ENCODE measurements at regions not wholly inside any gene's neighbourhood (a gene's known extent, or its start where the extent isn't known, plus 50 kb on each side); places are given as distances from the start of the nearest gene placed in this dataset.

DNA sequence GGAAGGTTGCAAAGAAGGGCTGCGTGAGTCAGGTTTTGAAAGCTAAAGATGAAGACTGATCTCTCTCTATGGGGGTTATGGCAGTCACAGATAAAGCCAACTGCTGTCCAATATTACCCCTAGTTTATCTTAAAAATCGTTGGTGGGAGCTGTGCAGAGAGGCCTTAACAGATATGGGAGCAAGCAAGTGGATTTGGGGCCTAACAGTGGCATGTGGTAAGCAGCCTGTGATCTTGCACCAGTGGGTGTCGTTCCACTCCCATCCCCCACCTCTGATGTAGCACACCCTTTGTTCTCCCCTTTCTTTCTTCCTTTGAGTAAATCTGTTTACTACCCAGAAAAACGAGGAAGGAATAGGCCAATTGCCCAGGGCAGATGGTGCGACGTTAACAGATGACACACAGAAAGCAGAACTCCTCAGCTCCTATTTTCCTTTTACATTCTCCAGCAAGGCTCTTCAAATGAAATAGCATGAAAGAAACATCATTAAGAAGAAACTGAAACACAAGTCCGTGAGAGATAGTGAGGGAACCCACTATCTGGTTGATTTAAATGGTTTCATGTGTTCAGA, 274.1 kb upstream of the CITED2 start:
- Histone ChIP-seq H3K27ac (ENCODE audit: low read length) (no peak overlapping the region), H3K4me2 (ENCODE audit: low read depth, low read length) (no peak overlapping the region), H3K9ac (ENCODE audit: low read length) (no peak overlapping the region), H4K20me1 (ENCODE audit: insufficient read depth, low read length) (no peaks in the 10 kb centered on the region), H3K36me3 (replicated peaks; ENCODE audit: insufficient read depth, low read length) (no peaks in the 10 kb centered on the region), H3K9me2 (replicated peaks; ENCODE audit: insufficient read depth, low read length) (no peaks in the 10 kb centered on the region), H3K9me3 (replicated peaks; ENCODE audit: insufficient read depth, low read length) (no peaks in the 10 kb centered on the region), H3K4me3 (ENCODE audit: low read length) (no peak overlapping the region), H3K79me2 (ENCODE audit: low read length) (no peaks in the 10 kb centered on the region), H3F3A (ENCODE audit: insufficient read depth, low read length) (no peaks in the 10 kb centered on the region), H2AFZ (ENCODE audit: low read length) (no peak overlapping the region), H3K4me1 (ENCODE audit: low read length) (no peaks in the 10 kb centered on the region), H3K27me3 (replicated peaks; ENCODE audit: insufficient read depth, low read length) (no peaks in the 10 kb centered on the region)
- TF ChIP-seq CTCF (IDR thresholded peaks at IDR 0.05; ENCODE audit: low read length) = no peak
- TF ChIP-seq EZH2 (optimal IDR thresholded peaks at IDR 0.05; ENCODE audit: low read depth, low read length) = no peak
- no peak for TF ChIP-seq EZH2phosphoT487 (IDR thresholded peaks at IDR 0.05; ENCODE audit: low read length)
- peak; percentile 12 for DNase-seq

DNA sequence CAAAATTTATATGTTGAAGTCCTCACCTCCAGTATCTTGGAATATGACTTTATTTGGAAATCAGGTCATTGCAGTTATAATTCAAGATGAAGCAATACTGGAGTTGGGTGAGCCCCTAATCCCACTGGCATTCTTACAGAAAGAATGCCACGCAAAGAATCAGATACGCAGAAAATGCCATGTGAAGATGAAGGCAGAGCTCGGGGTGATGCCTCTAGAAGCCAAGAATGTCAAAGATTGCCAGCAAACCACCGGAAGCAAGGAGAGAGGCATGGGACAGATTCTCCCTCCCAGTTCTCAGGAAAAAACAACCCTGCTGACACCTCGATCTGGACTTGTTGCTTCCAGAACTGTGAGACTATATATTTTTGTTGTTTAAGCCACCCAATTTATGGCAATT, 273.4 kb upstream of the CITED2 start:
- H3K9ac ChIP-seq (ENCODE audit: low read length) = no peak overlapping the region
- H3K4me2 ChIP-seq (ENCODE audit: low read depth, low read length) = no peak overlapping the region

GRCh38 chr6:139647016-139647415, 272.6 kb upstream of the CITED2 start:
- H3F3A ChIP-seq (ENCODE audit: insufficient read depth, low read length) = no peaks in the 10 kb centered on the region
- no peaks in the 10 kb centered on the region for H3K36me3 ChIP-seq (replicated peaks; ENCODE audit: insufficient read depth, low read length)
- H4K20me1 ChIP-seq (ENCODE audit: insufficient read depth, low read length) = no peaks in the 10 kb centered on the region
- no peak overlapping the region for H2AFZ ChIP-seq (ENCODE audit: low read length)
- H3K9me2 ChIP-seq (replicated peaks; ENCODE audit: insufficient read depth, low read length) = no peaks in the 10 kb centered on the region
- H3K4me3 ChIP-seq (ENCODE audit: low read length) = no peak overlapping the region
- no peaks in the 10 kb centered on the region for H3K4me1 ChIP-seq (ENCODE audit: low read length)
- H3K27me3 ChIP-seq (replicated peaks; ENCODE audit: insufficient read depth, low read length) = no peaks in the 10 kb centered on the region
- H3K9me3 ChIP-seq (replicated peaks; ENCODE audit: insufficient read depth, low read length) = no peaks in the 10 kb centered on the region
- TF ChIP-seq CTCF (IDR thresholded peaks at IDR 0.05; ENCODE audit: low read length) = no peak
- no peak for TF ChIP-seq EZH2phosphoT487 (IDR thresholded peaks at IDR 0.05; ENCODE audit: low read length)
- TF ChIP-seq EZH2 (optimal IDR thresholded peaks at IDR 0.05; ENCODE audit: low read depth, low read length) = no peak
- no peak for DNase-seq
- no peak overlapping the region for H3K9ac ChIP-seq (ENCODE audit: low read length)
- H3K27ac ChIP-seq (ENCODE audit: low read length) = no peak overlapping the region
- H3K79me2 ChIP-seq (ENCODE audit: low read length) = no peaks in the 10 kb centered on the region
- no peak overlapping the region for H3K4me2 ChIP-seq (ENCODE audit: low read depth, low read length)

More for the DNA sequence above, 273.4 kb upstream of the CITED2 start:
- Histone ChIP-seq H3K79me2 (ENCODE audit: low read length) (no peaks in the 10 kb centered on the region), H3K9me2 (replicated peaks; ENCODE audit: insufficient read depth, low read length) (no peaks in the 10 kb centered on the region), H2AFZ (ENCODE audit: low read length) (no peak overlapping the region), H3F3A (ENCODE audit: insufficient read depth, low read length) (no peaks in the 10 kb centered on the region), H4K20me1 (ENCODE audit: insufficient read depth, low read length) (no peaks in the 10 kb centered on the region), H3K27me3 (replicated peaks; ENCODE audit: insufficient read depth, low read length) (no peaks in the 10 kb centered on the region), H3K4me3 (ENCODE audit: low read length) (no peak overlapping the region), H3K27ac (ENCODE audit: low read length) (no peak overlapping the region), H3K4me1 (ENCODE audit: low read length) (no peaks in the 10 kb centered on the region), H3K9me3 (replicated peaks; ENCODE audit: insufficient read depth, low read length) (no peaks in the 10 kb centered on the region), H3K36me3 (replicated peaks; ENCODE audit: insufficient read depth, low read length) (no peaks in the 10 kb centered on the region)
- DNase-seq = no peak
- TF ChIP-seq EZH2phosphoT487 (IDR thresholded peaks at IDR 0.05; ENCODE audit: low read length) (no peak), CTCF (IDR thresholded peaks at IDR 0.05; ENCODE audit: low read length) (no peak), EZH2 (optimal IDR thresholded peaks at IDR 0.05; ENCODE audit: low read depth, low read length) (no peak)
